ENCODE measurements at regions not wholly inside any gene's neighbourhood (a gene's known extent, or its start where the extent isn't known, plus 50 kb on each side); places are given as distances from the start of the nearest gene placed in this dataset.

GRCh38 chr2:144876013-144876412 is 356.1 kb upstream of the ZEB2 start:
- no peak for DNase-seq (ENCODE audit: low read depth)
- no peak for TF ChIP-seq CTCF (conservative IDR thresholded peaks at IDR 0.05; ENCODE audit: low read depth, low read length)
- H3K4me3 ChIP-seq (ENCODE audit: low read length) = no peak overlapping the region

- no peak for DNase-seq (ENCODE audit: low read depth)
- H3K4me3 ChIP-seq (ENCODE audit: low read length) = no peak overlapping the region
- TF ChIP-seq CTCF (conservative IDR thresholded peaks at IDR 0.05; ENCODE audit: low read depth, low read length) = no peak
These were observed 355.5 kb upstream of the ZEB2 start for GRCh38 chr2:144875290-144875969.

GRCh38 chr2:144865670-144866069 is 345.8 kb upstream of the ZEB2 start:
- no peak for TF ChIP-seq CTCF (conservative IDR thresholded peaks at IDR 0.05; ENCODE audit: low read depth, low read length)
- no peak for DNase-seq (ENCODE audit: low read depth)
- no peak overlapping the region for H3K4me3 ChIP-seq (ENCODE audit: low read length)

- no peak for DNase-seq (ENCODE audit: low read depth)
- no peak for TF ChIP-seq CTCF (conservative IDR thresholded peaks at IDR 0.05; ENCODE audit: low read depth, low read length)
- H3K4me3 ChIP-seq (ENCODE audit: low read length) = no peak overlapping the region
These were observed 339.8 kb upstream of the ZEB2 start for GRCh38 chr2:144859716-144860115.

GRCh38 chr2:144858211-144858610 is 338.3 kb upstream of the ZEB2 start:
- no peak for DNase-seq (ENCODE audit: low read depth)
- H3K4me3 ChIP-seq (ENCODE audit: low read length) = no peak overlapping the region
- TF ChIP-seq CTCF (conservative IDR thresholded peaks at IDR 0.05; ENCODE audit: low read depth, low read length) = no peak

- no peak for DNase-seq (ENCODE audit: low read depth)
- no peak overlapping the region for H3K4me3 ChIP-seq (ENCODE audit: low read length)
- no peak for TF ChIP-seq CTCF (conservative IDR thresholded peaks at IDR 0.05; ENCODE audit: low read depth, low read length)
These were observed 334.7 kb upstream of the ZEB2 start for GRCh38 chr2:144854596-144854995.

- no peak overlapping the region for H3K4me3 ChIP-seq (ENCODE audit: low read length)
- no peak for TF ChIP-seq CTCF (conservative IDR thresholded peaks at IDR 0.05; ENCODE audit: low read depth, low read length)
- no peak for DNase-seq (ENCODE audit: low read depth)
These were observed 329.7 kb upstream of the ZEB2 start for GRCh38 chr2:144849612-144850011.
